Esophagus (tissue), 2 donors: ENCODE measurements at regions not wholly inside any gene's neighbourhood (a gene's known extent, or its start where the extent isn't known, plus 50 kb on each side); places are given as distances from the start of the nearest gene placed in this dataset.

ENCODE experiments used
- H3K27ac ChIP-seq, 2 donors: one replicate each; pipeline ENCODE4 v1.5.1; 2013; ENCODE audit warnings: low read depth in 2 of 2, mild to moderate bottlenecking in 2 of 2, inconsistent platforms in 1 of 2, low read length in 1 of 2, moderate library complexity in 1 of 2
- H3K27me3 ChIP-seq, 2 donors: one replicate each; pipeline ENCODE4 v1.6.1; 2013; ENCODE audit warnings: low read length in 2 of 2, control low read depth in 1 of 2, mild to moderate bottlenecking in 1 of 2; ENCODE audit not compliant: insufficient read depth in 2 of 2, control insufficient read depth in 1 of 2
- H3K36me3 ChIP-seq, 2 donors: one replicate each; pipeline ENCODE4 v1.6.1; 2013; ENCODE audit warnings: low read length in 1 of 2; ENCODE audit not compliant: control insufficient read depth in 2 of 2, insufficient read depth in 2 of 2
- H3K4me1 ChIP-seq, 2 donors: one replicate each; pipeline ENCODE4 v1.6.1; 2013; ENCODE audit warnings: low read length in 1 of 2; ENCODE audit not compliant: control insufficient read depth in 2 of 2, insufficient read depth in 2 of 2
- H3K4me3 ChIP-seq, 2 donors: one replicate each; pipeline ENCODE4 v1.5.1; 2013; ENCODE audit warnings: low read length in 2 of 2, mild to moderate bottlenecking in 2 of 2, low read depth in 1 of 2, moderate library complexity in 1 of 2
- H3K9me3 ChIP-seq, 2 donors: one replicate each; pipeline ENCODE4 v1.6.1; 2013; ENCODE audit warnings: mild to moderate bottlenecking in 2 of 2, low read depth in 1 of 2, low read length in 1 of 2, moderate library complexity in 1 of 2; ENCODE audit not compliant: control insufficient read depth in 2 of 2, insufficient read depth in 1 of 2
- WGBS, 2 donors: extraction: QIAGEN DNeasy Blood & Tissue Kit; methylation state at CpG; one replicate each; pipeline ENCODE4 v1.1.7; 2013; 5-methylcytosine and 5-hydroxymethylcytosine counted together
- donor health status: healthy with polysubstance abuse.
- donor health status: Bipolar disorder and iron deficiency.

- Histone ChIP-seq H3K27ac (no peak overlapping the region), H3K9me3 (no peaks in the 10 kb centered on the region)
- WGBS, 2 donors, result 80 to 88% methylated on average over 2 of the region's 2 CpGs
Observed at GRCh38 chr17:71937914-71938313, 182.9 kb upstream of the SOX9 start.

GRCh38 chr17:71938340-71939010 is 182.3 kb upstream of the SOX9 start:
- H3K27ac ChIP-seq, result no peak overlapping the region
- H3K27me3 ChIP-seq, result no peaks in the 10 kb centered on the region
- no peaks in the 10 kb centered on the region for H3K4me1 ChIP-seq
- H3K36me3 ChIP-seq, result no peaks in the 10 kb centered on the region
- WGBS, 2 donors, result 82 to 85% methylated on average over 9 of the region's 9 CpGs
- no peak overlapping the region for H3K4me3 ChIP-seq
- no peaks in the 10 kb centered on the region for H3K9me3 ChIP-seq

More at GRCh38 chr17:71937914-71938313, 182.9 kb upstream of the SOX9 start:
- no peak overlapping the region for H3K4me3 ChIP-seq
- no peaks in the 10 kb centered on the region for H3K27me3 ChIP-seq
- H3K36me3 ChIP-seq, result no peaks in the 10 kb centered on the region
- no peaks in the 10 kb centered on the region for H3K4me1 ChIP-seq

GRCh38 chr17:71941920-71942319 is 178.9 kb upstream of the SOX9 start:
- Histone ChIP-seq H3K9me3 (no peaks in the 10 kb centered on the region), H3K27ac (no peak overlapping the region), H3K4me3 (no peak overlapping the region), H3K36me3 (no peaks in the 10 kb centered on the region), H3K27me3 (no peaks in the 10 kb centered on the region), H3K4me1 (no peaks in the 10 kb centered on the region)
- 96 to 98% methylated on average over 2 of the region's 2 CpGs for WGBS, 2 donors

GRCh38 chr17:71942626-71943025 is 178.2 kb upstream of the SOX9 start:
- Histone ChIP-seq H3K36me3 (no peaks in the 10 kb centered on the region), H3K4me3 (no peak overlapping the region), H3K4me1 (no peaks in the 10 kb centered on the region), H3K9me3 (no peaks in the 10 kb centered on the region), H3K27ac (no peak overlapping the region), H3K27me3 (no peaks in the 10 kb centered on the region)
- 41 to 56% methylated on average over 3 of the region's 3 CpGs for WGBS, 2 donors

GRCh38 chr17:71948703-71949422 is 172.0 kb upstream of the SOX9 start:
- no peaks in the 10 kb centered on the region for H3K36me3 ChIP-seq
- H3K27ac ChIP-seq, result no peak overlapping the region
- no peaks in the 10 kb centered on the region for H3K9me3 ChIP-seq
- no peaks in the 10 kb centered on the region for H3K27me3 ChIP-seq
- H3K4me3 ChIP-seq, result no peak overlapping the region
- no peaks in the 10 kb centered on the region for H3K4me1 ChIP-seq
- 78 to 82% methylated on average over 4 of the region's 4 CpGs for WGBS, 2 donors

GRCh38 chr17:71959154-71959553 is 161.7 kb upstream of the SOX9 start:
- no peaks in the 10 kb centered on the region for H3K4me1 ChIP-seq
- H3K27me3 ChIP-seq, result no peaks in the 10 kb centered on the region
- no peaks in the 10 kb centered on the region for H3K36me3 ChIP-seq
- 78 to 81% methylated on average over 2 of the region's 2 CpGs for WGBS, 2 donors
- H3K4me3 ChIP-seq, result no peak overlapping the region
- H3K27ac ChIP-seq, result no peak overlapping the region
- no peaks in the 10 kb centered on the region for H3K9me3 ChIP-seq

- Histone ChIP-seq H3K36me3 (no peaks in the 10 kb centered on the region), H3K27ac (no peak overlapping the region), H3K4me3 (no peak overlapping the region), H3K9me3 (no peaks in the 10 kb centered on the region), H3K4me1 (no peaks in the 10 kb centered on the region), H3K27me3 (no peaks in the 10 kb centered on the region)
Observed at GRCh38 chr17:71963351-71963750, 157.5 kb upstream of the SOX9 start.

GRCh38 chr17:71963791-71964190 is 157.0 kb upstream of the SOX9 start:
- Histone ChIP-seq H3K27ac (no peak overlapping the region), H3K9me3 (no peaks in the 10 kb centered on the region), H3K27me3 (no peaks in the 10 kb centered on the region), H3K36me3 (no peaks in the 10 kb centered on the region), H3K4me3 (no peak overlapping the region), H3K4me1 (no peaks in the 10 kb centered on the region)
- 84 to 90% methylated on average over 4 of the region's 4 CpGs for WGBS, 2 donors

GRCh38 chr17:71964559-71964958 is 156.3 kb upstream of the SOX9 start:
- H3K4me1 ChIP-seq, result no peaks in the 10 kb centered on the region
- no peak overlapping the region for H3K27ac ChIP-seq
- no peaks in the 10 kb centered on the region for H3K36me3 ChIP-seq
- WGBS, 2 donors, result 60 to 84% methylated on average over 2 of the region's 2 CpGs
- H3K4me3 ChIP-seq, result no peak overlapping the region
- H3K27me3 ChIP-seq, result no peaks in the 10 kb centered on the region
- H3K9me3 ChIP-seq, result no peaks in the 10 kb centered on the region

GRCh38 chr17:71966055-71966454 is 154.8 kb upstream of the SOX9 start:
- Histone ChIP-seq H3K27ac (no peak overlapping the region), H3K36me3 (no peaks in the 10 kb centered on the region), H3K9me3 (no peaks in the 10 kb centered on the region), H3K4me3 (no peak overlapping the region), H3K27me3 (no peaks in the 10 kb centered on the region), H3K4me1 (peaks cover 0 to 2% of the 10 kb centered on the region in 2 donors)
- WGBS, 2 donors, result 71 to 73% methylated on average over 6 of the region's 6 CpGs
